ENCODE measurements at regions not wholly inside any gene's neighbourhood (a gene's known extent, or its start where the extent isn't known, plus 50 kb on each side); places are given as distances from the start of the nearest gene placed in this dataset.

- H3K27ac ChIP-seq (ENCODE audit: low read length, poor library complexity, severe bottlenecking) = no peak overlapping the region
- 100% methylated on average over 3 of the region's 4 CpGs for WGBS
- no peak overlapping the region for H2BK15ac ChIP-seq (ENCODE audit: low read depth, poor library complexity, severe bottlenecking)
- no peaks in the 10 kb centered on the region for H3K27me3 ChIP-seq (ENCODE audit: control insufficient read depth in 1 of 2, insufficient read depth in 1 of 2, low read length in 2 of 2)
- no peak overlapping the region for H3K14ac ChIP-seq (ENCODE audit: low read length in 2 of 2)
- no peak overlapping the region for H2AK5ac ChIP-seq (ENCODE audit: low read length, severe bottlenecking)
- no peak overlapping the region for H3K4me3 ChIP-seq (ENCODE audit: insufficient read depth in 1 of 2, low read depth in 1 of 2, low read length in 2 of 2)
- H4K8ac ChIP-seq (ENCODE audit: low read length) = no peak overlapping the region
- H2BK5ac ChIP-seq (ENCODE audit: low read depth, low read length, poor library complexity, severe bottlenecking) = no peak overlapping the region
- H2BK120ac ChIP-seq (ENCODE audit: low read depth, low read length) = no peak overlapping the region
- no peak overlapping the region for H3K23ac ChIP-seq (ENCODE audit: low read length in 2 of 2)
- H3K79me1 ChIP-seq (replicated peaks; ENCODE audit: low read length, poor library complexity, severe bottlenecking) = no peaks in the 10 kb centered on the region
- no peak overlapping the region for H2BK12ac ChIP-seq (ENCODE audit: low read length in 2 of 2)
- H2AFZ ChIP-seq (ENCODE audit: low read depth, low read length) = no peak overlapping the region
- H3K18ac ChIP-seq (ENCODE audit: low read depth in 1 of 2, low read length in 2 of 2) = no peak overlapping the region
- H3K9ac ChIP-seq (ENCODE audit: low read length) = no peak overlapping the region
- DNase-seq = no peak
- H3K4ac ChIP-seq (ENCODE audit: low read depth in 1 of 2, low read length in 2 of 2) = no peak overlapping the region
- peaks cover 3% of the 10 kb centered on the region for H3K4me1 ChIP-seq (ENCODE audit: control insufficient read depth, insufficient read depth, low read depth, low read length)
- no peaks in the 10 kb centered on the region for H3K36me3 ChIP-seq (ENCODE audit: control insufficient read depth in 1 of 2, insufficient read depth in 2 of 2, low read depth in 1 of 2, low read length in 2 of 2)
- no peak overlapping the region for H4K91ac ChIP-seq (ENCODE audit: low read length)
- peaks cover under 1% of the 10 kb centered on the region for H3K9me3 ChIP-seq (ENCODE audit: control insufficient read depth, low read length)
- no peak overlapping the region for H3K4me2 ChIP-seq (ENCODE audit: low read length, poor library complexity, severe bottlenecking)
Measured at GRCh38 chr5:53782620-53783019, 222.2 kb downstream of the NDUFS4 start.

GRCh38 chr5:53783624-53784228 is 223.3 kb downstream of the NDUFS4 start:
- no peak overlapping the region for H4K91ac ChIP-seq (ENCODE audit: low read length)
- H2BK15ac ChIP-seq (ENCODE audit: low read depth, poor library complexity, severe bottlenecking) = no peak overlapping the region
- no peaks in the 10 kb centered on the region for H3K79me1 ChIP-seq (replicated peaks; ENCODE audit: low read length, poor library complexity, severe bottlenecking)
- H3K36me3 ChIP-seq (ENCODE audit: control insufficient read depth in 1 of 2, insufficient read depth in 2 of 2, low read depth in 1 of 2, low read length in 2 of 2) = no peaks in the 10 kb centered on the region
- DNase-seq = no peak
- no peak overlapping the region for H4K8ac ChIP-seq (ENCODE audit: low read length)
- H3K18ac ChIP-seq (ENCODE audit: low read depth in 1 of 2, low read length in 2 of 2) = no peak overlapping the region
- no peaks in the 10 kb centered on the region for H3K27me3 ChIP-seq (ENCODE audit: control insufficient read depth in 1 of 2, insufficient read depth in 1 of 2, low read length in 2 of 2)
- H3K23ac ChIP-seq (ENCODE audit: low read length in 2 of 2) = no peak overlapping the region
- no peak overlapping the region for H2AK5ac ChIP-seq (ENCODE audit: low read length, severe bottlenecking)
- no peak overlapping the region for H2BK120ac ChIP-seq (ENCODE audit: low read depth, low read length)
- H3K4me1 ChIP-seq (ENCODE audit: control insufficient read depth, insufficient read depth, low read depth, low read length) = peaks cover 3% of the 10 kb centered on the region
- no peak overlapping the region for H3K14ac ChIP-seq (ENCODE audit: low read length in 2 of 2)
- no peak overlapping the region for H2BK12ac ChIP-seq (ENCODE audit: low read length in 2 of 2)
- H3K9ac ChIP-seq (ENCODE audit: low read length) = no peak overlapping the region
- no peak overlapping the region for H3K4me2 ChIP-seq (ENCODE audit: low read length, poor library complexity, severe bottlenecking)
- 90% methylated on average over 11 of the region's 11 CpGs for WGBS
- H2BK5ac ChIP-seq (ENCODE audit: low read depth, low read length, poor library complexity, severe bottlenecking) = no peak overlapping the region
- H3K4ac ChIP-seq (ENCODE audit: low read depth in 1 of 2, low read length in 2 of 2) = no peak overlapping the region
- H3K27ac ChIP-seq (ENCODE audit: low read length, poor library complexity, severe bottlenecking) = no peak overlapping the region
- H2AFZ ChIP-seq (ENCODE audit: low read depth, low read length) = no peak overlapping the region
- H3K4me3 ChIP-seq (ENCODE audit: insufficient read depth in 1 of 2, low read depth in 1 of 2, low read length in 2 of 2) = no peak overlapping the region
- peaks cover 8% of the 10 kb centered on the region for H3K9me3 ChIP-seq (ENCODE audit: control insufficient read depth, low read length)

GRCh38 chr5:53784596-53784995 is 224.2 kb downstream of the NDUFS4 start:
- no peaks in the 10 kb centered on the region for H3K36me3 ChIP-seq (ENCODE audit: control insufficient read depth in 1 of 2, insufficient read depth in 2 of 2, low read depth in 1 of 2, low read length in 2 of 2)
- H3K4me2 ChIP-seq (ENCODE audit: low read length, poor library complexity, severe bottlenecking) = no peak overlapping the region
- no peak overlapping the region for H2AFZ ChIP-seq (ENCODE audit: low read depth, low read length)
- H3K4me1 ChIP-seq (ENCODE audit: control insufficient read depth, insufficient read depth, low read depth, low read length) = peaks cover under 1% of the 10 kb centered on the region
- no peak overlapping the region for H2AK5ac ChIP-seq (ENCODE audit: low read length, severe bottlenecking)
- H3K4ac ChIP-seq (ENCODE audit: low read depth in 1 of 2, low read length in 2 of 2) = no peak overlapping the region
- H3K4me3 ChIP-seq (ENCODE audit: insufficient read depth in 1 of 2, low read depth in 1 of 2, low read length in 2 of 2) = no peak overlapping the region
- H3K79me1 ChIP-seq (replicated peaks; ENCODE audit: low read length, poor library complexity, severe bottlenecking) = no peaks in the 10 kb centered on the region
- no peaks in the 10 kb centered on the region for H3K27me3 ChIP-seq (ENCODE audit: control insufficient read depth in 1 of 2, insufficient read depth in 1 of 2, low read length in 2 of 2)
- H4K91ac ChIP-seq (ENCODE audit: low read length) = no peak overlapping the region
- H3K23ac ChIP-seq (ENCODE audit: low read length in 2 of 2) = no peak overlapping the region
- no peak overlapping the region for H2BK12ac ChIP-seq (ENCODE audit: low read length in 2 of 2)
- H2BK15ac ChIP-seq (ENCODE audit: low read depth, poor library complexity, severe bottlenecking) = no peak overlapping the region
- no peak overlapping the region for H2BK120ac ChIP-seq (ENCODE audit: low read depth, low read length)
- no peak overlapping the region for H2BK5ac ChIP-seq (ENCODE audit: low read depth, low read length, poor library complexity, severe bottlenecking)
- H3K14ac ChIP-seq (ENCODE audit: low read length in 2 of 2) = no peak overlapping the region
- no peak for DNase-seq
- H3K18ac ChIP-seq (ENCODE audit: low read depth in 1 of 2, low read length in 2 of 2) = no peak overlapping the region
- no peak overlapping the region for H4K8ac ChIP-seq (ENCODE audit: low read length)
- H3K27ac ChIP-seq (ENCODE audit: low read length, poor library complexity, severe bottlenecking) = no peak overlapping the region
- H3K9me3 ChIP-seq (ENCODE audit: control insufficient read depth, low read length) = peaks cover 8% of the 10 kb centered on the region
- no peak overlapping the region for H3K9ac ChIP-seq (ENCODE audit: low read length)
- 75% methylated on average over 6 of the region's 6 CpGs for WGBS

- no peak overlapping the region for H2BK15ac ChIP-seq (ENCODE audit: low read depth, poor library complexity, severe bottlenecking)
- H2AK5ac ChIP-seq (ENCODE audit: low read length, severe bottlenecking) = no peak overlapping the region
- DNase-seq = no peak
- no peak overlapping the region for H3K14ac ChIP-seq (ENCODE audit: low read length in 2 of 2)
- WGBS = no CpG with 5 or more reads among the region's 3 CpGs
- H3K36me3 ChIP-seq (ENCODE audit: control insufficient read depth in 1 of 2, insufficient read depth in 2 of 2, low read depth in 1 of 2, low read length in 2 of 2) = no peaks in the 10 kb centered on the region
- H3K9me3 ChIP-seq (ENCODE audit: control insufficient read depth, low read length) = peaks cover 8% of the 10 kb centered on the region
- no peak overlapping the region for H2BK12ac ChIP-seq (ENCODE audit: low read length in 2 of 2)
- H3K4me1 ChIP-seq (ENCODE audit: control insufficient read depth, insufficient read depth, low read depth, low read length) = no peaks in the 10 kb centered on the region
- no peak overlapping the region for H3K4me2 ChIP-seq (ENCODE audit: low read length, poor library complexity, severe bottlenecking)
- no peak overlapping the region for H3K4me3 ChIP-seq (ENCODE audit: insufficient read depth in 1 of 2, low read depth in 1 of 2, low read length in 2 of 2)
- H3K18ac ChIP-seq (ENCODE audit: low read depth in 1 of 2, low read length in 2 of 2) = no peak overlapping the region
- H3K27ac ChIP-seq (ENCODE audit: low read length, poor library complexity, severe bottlenecking) = no peak overlapping the region
- H2BK120ac ChIP-seq (ENCODE audit: low read depth, low read length) = no peak overlapping the region
- H3K27me3 ChIP-seq (ENCODE audit: control insufficient read depth in 1 of 2, insufficient read depth in 1 of 2, low read length in 2 of 2) = no peaks in the 10 kb centered on the region
- no peak overlapping the region for H4K8ac ChIP-seq (ENCODE audit: low read length)
- no peak overlapping the region for H3K23ac ChIP-seq (ENCODE audit: low read length in 2 of 2)
- no peaks in the 10 kb centered on the region for H3K79me1 ChIP-seq (replicated peaks; ENCODE audit: low read length, poor library complexity, severe bottlenecking)
- no peak overlapping the region for H3K4ac ChIP-seq (ENCODE audit: low read depth in 1 of 2, low read length in 2 of 2)
- no peak overlapping the region for H2BK5ac ChIP-seq (ENCODE audit: low read depth, low read length, poor library complexity, severe bottlenecking)
- no peak overlapping the region for H2AFZ ChIP-seq (ENCODE audit: low read depth, low read length)
- H3K9ac ChIP-seq (ENCODE audit: low read length) = no peak overlapping the region
- H4K91ac ChIP-seq (ENCODE audit: low read length) = no peak overlapping the region
Measured at GRCh38 chr5:53785924-53786323, 225.5 kb downstream of the NDUFS4 start.
